Prostate gland (tissue), 2 donors: ENCODE measurements at regions not wholly inside any gene's neighbourhood (a gene's known extent, or its start where the extent isn't known, plus 50 kb on each side); places are given as distances from the start of the nearest gene placed in this dataset.

Experiments used
- DNase-seq: peaks from one replicate; pipeline ENCODE4 v3.0.0-alpha.2; 2019; ENCODE audit warnings: low spot score
- H3K27ac ChIP-seq, 2 donors: fragments of 200-600 bp; sonication (generic); 2 replicates each; pipeline ENCODE4 v1.5.1; 2017 to 2019
- H3K27me3 ChIP-seq: fragments of 200-600 bp; sonication (generic); replicated peaks from 2 replicates; pipeline ENCODE4 v1.5.1; 2019; ENCODE audit not compliant: insufficient read depth
- H3K36me3 ChIP-seq, 2 donors: fragments of 200-600 bp; sonication (generic); 1 replicate in 1 of 2; 2 replicates in 1 of 2; pipeline versions ENCODE4 v1.5.1 to v1.8.1; 2017 to 2019
- H3K4me1 ChIP-seq: fragments of 200-600 bp; sonication (generic); replicated peaks from 2 replicates; pipeline ENCODE4 v1.5.1; 2019
- H3K4me3 ChIP-seq, 2 donors: fragments of 200-600 bp; sonication (generic); 2 replicates each; pipeline ENCODE4 v1.5.1; 2017 to 2019
- H3K9me3 ChIP-seq: fragments of 200-600 bp; sonication (generic); 2 replicates; pipeline ENCODE4 v1.5.1; 2017
- POLR2A ChIP-seq: fragments of 450-650 bp; IDR thresholded peaks from one replicate; pipeline ENCODE4 v1.6.1; 2016; ENCODE audit warnings: antibody characterized with exemption, mild to moderate bottlenecking
- POLR2AphosphoS5 ChIP-seq: sonication (generic); formaldehyde crosslinking; IDR thresholded peaks from one replicate; pipeline ENCODE4 v1.6.1; 2017; ENCODE audit warnings: antibody characterized with exemption
- WGBS: methylation state at CpG from one replicate; pipeline ENCODE4 v1.1.5; 2018; 5-methylcytosine and 5-hydroxymethylcytosine counted together
- intact Hi-C: fragments of 100-400 bp; cut with DNase I; formaldehyde crosslinking; loops from one replicate; pipeline ENCODE4 v1.14.2; 2022
- TF ChIP-seq, protein P1 (sequence below), 4 experiments: fragments of 200-600 bp in 2 of 4; fragments of 450-650 bp in 2 of 4; sonication (generic) in 2 of 4; IDR thresholded peaks; 1 replicate in 3 of 4; 2 replicates in 1 of 4; pipeline ENCODE4 v1.5.1; 2016 to 2019; ENCODE audit warnings: antibody characterized with exemption in 4 of 4, mild to moderate bottlenecking in 2 of 4, moderate library complexity in 2 of 4

DNA sequence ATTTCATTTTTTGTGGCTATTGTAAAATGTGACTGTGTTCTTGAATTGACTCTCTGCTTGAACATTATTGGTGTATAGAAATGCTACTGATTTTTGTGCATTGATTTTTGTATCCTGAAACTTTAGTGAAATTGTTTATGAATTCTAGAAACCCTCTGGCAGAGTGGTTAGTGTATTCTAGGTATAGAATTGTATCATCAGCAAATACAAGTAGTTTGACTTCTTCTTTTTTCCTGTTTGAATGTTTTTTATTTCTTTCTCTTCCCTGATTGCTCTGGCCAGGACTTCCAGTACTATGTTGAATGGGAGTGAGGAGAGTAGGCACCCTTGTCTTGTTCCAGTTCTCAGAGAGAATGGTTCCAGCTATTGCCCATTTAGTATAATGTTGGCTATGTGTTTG lies 88.8 kb upstream of the HMHB1 start:
- no peak for DNase-seq
- TF ChIP-seq POLR2A, result no peak
- TF ChIP-seq, protein P1, sequence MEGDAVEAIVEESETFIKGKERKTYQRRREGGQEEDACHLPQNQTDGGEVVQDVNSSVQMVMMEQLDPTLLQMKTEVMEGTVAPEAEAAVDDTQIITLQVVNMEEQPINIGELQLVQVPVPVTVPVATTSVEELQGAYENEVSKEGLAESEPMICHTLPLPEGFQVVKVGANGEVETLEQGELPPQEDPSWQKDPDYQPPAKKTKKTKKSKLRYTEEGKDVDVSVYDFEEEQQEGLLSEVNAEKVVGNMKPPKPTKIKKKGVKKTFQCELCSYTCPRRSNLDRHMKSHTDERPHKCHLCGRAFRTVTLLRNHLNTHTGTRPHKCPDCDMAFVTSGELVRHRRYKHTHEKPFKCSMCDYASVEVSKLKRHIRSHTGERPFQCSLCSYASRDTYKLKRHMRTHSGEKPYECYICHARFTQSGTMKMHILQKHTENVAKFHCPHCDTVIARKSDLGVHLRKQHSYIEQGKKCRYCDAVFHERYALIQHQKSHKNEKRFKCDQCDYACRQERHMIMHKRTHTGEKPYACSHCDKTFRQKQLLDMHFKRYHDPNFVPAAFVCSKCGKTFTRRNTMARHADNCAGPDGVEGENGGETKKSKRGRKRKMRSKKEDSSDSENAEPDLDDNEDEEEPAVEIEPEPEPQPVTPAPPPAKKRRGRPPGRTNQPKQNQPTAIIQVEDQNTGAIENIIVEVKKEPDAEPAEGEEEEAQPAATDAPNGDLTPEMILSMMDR (IDR thresholded peaks at IDR 0.05), result no peak
- TF ChIP-seq POLR2AphosphoS5, result no peak
- no peaks in the 10 kb centered on the region for H3K9me3 ChIP-seq
- H3K4me3 ChIP-seq, result no peak overlapping the region
- no peaks in the 10 kb centered on the region for H3K36me3 ChIP-seq
- H3K27ac ChIP-seq, result no peak overlapping the region
- intact Hi-C loops, result no loop called here
- no peaks in the 10 kb centered on the region for H3K4me1 ChIP-seq
- no peaks in the 10 kb centered on the region for H3K27me3 ChIP-seq

DNA sequence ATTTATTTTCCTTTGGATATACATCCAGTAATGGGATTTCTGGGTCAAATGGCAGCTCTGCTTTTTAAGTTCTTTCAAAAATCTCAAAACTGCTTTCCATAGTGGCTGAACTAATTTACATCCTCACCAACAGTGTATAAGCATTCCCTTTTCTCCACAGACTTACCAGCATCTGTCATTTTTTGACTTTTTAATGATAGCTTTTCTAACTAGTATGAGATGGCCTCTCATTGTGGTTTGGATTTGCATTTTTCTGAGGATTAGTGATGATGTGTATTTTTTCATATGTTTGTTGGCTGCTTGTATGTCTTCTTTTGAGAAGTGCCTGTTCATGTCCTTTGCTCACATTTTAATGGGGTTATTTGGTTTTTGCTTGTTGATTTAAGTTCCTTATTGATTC lies 90.0 kb upstream of the HMHB1 start:
- DNase-seq, result no peak
- Histone ChIP-seq H3K27ac (no peak overlapping the region), H3K4me3 (no peak overlapping the region), H3K27me3 (no peaks in the 10 kb centered on the region), H3K36me3 (no peaks in the 10 kb centered on the region), H3K9me3 (no peaks in the 10 kb centered on the region), H3K4me1 (no peaks in the 10 kb centered on the region)
- intact Hi-C loops, result no loop called here
- TF ChIP-seq, protein P1 (IDR thresholded peaks at IDR 0.05), result no peak
- no peak for TF ChIP-seq POLR2AphosphoS5
- TF ChIP-seq POLR2A, result no peak

DNA sequence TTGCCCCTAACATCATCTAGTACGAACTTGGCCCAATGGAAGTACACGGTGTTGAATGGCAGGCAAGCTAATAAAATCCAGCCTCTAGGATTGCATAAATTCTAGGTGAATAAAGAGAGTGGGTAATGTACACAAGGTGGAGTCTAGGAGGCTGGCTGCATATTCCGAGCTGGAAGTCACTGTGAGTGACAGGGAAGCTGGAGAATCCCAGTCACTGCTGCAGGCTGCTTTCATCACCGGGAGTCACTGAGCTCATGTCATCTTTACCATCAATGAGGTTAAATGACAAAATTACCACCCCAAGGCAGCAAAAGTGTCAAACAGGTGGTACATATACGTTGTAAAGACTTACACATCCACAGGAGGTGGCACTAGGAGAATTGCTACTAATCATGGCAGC lies 91.3 kb upstream of the HMHB1 start:
- no peak for DNase-seq
- WGBS, result 70% methylated on average over 5 of the region's 5 CpGs
- TF ChIP-seq POLR2AphosphoS5, result no peak
- TF ChIP-seq, protein P1 (IDR thresholded peaks at IDR 0.05), result no peak
- TF ChIP-seq POLR2A, result no peak
- H3K4me1 ChIP-seq, result no peaks in the 10 kb centered on the region
- H3K4me3 ChIP-seq, result no peak overlapping the region
- no peak overlapping the region for H3K27ac ChIP-seq
- intact Hi-C loops, result no loop called here
- no peaks in the 10 kb centered on the region for H3K27me3 ChIP-seq
- no peaks in the 10 kb centered on the region for H3K36me3 ChIP-seq
- no peaks in the 10 kb centered on the region for H3K9me3 ChIP-seq

DNA sequence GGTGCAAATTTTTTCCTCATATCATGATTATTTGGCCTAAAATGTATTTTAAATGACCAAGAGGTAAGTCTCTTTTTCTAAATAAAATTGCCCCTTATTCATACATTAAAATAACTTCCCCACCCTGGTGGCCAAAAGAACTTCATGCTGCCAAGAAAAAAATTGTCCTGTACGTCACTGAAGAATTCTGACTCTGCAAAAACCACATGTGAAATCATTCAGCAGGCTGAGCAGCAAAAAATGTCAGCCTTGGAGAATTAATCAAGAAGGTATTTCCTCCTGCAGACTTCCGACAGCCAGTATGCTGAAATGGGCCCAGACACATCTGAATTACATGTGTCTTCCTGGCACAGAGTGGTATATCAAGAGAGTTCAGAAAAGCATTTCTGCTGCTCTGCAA lies 94.6 kb upstream of the HMHB1 start:
- no peak overlapping the region for H3K27ac ChIP-seq
- TF ChIP-seq, protein P1 (IDR thresholded peaks at IDR 0.05), result no peak
- no peak for TF ChIP-seq POLR2A
- TF ChIP-seq POLR2AphosphoS5, result no peak
- WGBS, result 50% methylated on average over 2 of the region's 2 CpGs
- no peaks in the 10 kb centered on the region for H3K4me1 ChIP-seq
- no peaks in the 10 kb centered on the region for H3K27me3 ChIP-seq
- no peak for DNase-seq
- H3K9me3 ChIP-seq, result no peaks in the 10 kb centered on the region
- intact Hi-C loops, result no loop called here
- H3K36me3 ChIP-seq, result no peaks in the 10 kb centered on the region
- H3K4me3 ChIP-seq, result no peak overlapping the region

DNA sequence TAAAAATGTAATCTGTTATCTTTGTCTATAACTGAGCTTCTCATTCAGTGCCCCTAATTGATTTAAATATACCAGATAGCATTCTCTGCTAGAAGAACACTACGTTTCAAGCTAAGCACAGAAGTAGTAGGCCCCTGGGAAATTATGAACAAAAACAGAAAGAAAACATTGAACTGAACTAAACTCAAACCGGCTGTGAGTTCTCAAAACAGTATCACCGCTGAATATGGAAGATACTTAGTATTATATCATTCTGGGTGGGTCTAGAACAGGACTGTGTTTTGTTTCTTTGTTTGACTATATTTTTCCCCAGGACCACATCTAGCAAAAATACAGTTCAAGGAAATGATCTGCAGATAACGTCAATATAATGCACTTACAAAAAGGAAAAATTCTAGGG lies 95.1 kb upstream of the HMHB1 start:
- no peaks in the 10 kb centered on the region for H3K4me1 ChIP-seq
- no peaks in the 10 kb centered on the region for H3K27me3 ChIP-seq
- no peak overlapping the region for H3K4me3 ChIP-seq
- TF ChIP-seq, protein P1 (IDR thresholded peaks at IDR 0.05), result no peak
- TF ChIP-seq POLR2A (no peak), POLR2AphosphoS5 (no peak)
- intact Hi-C loops, result no loop called here
- DNase-seq, result no peak
- WGBS, result 72% methylated on average over 4 of the region's 4 CpGs
- H3K9me3 ChIP-seq, result no peaks in the 10 kb centered on the region
- H3K36me3 ChIP-seq, result no peaks in the 10 kb centered on the region
- no peak overlapping the region for H3K27ac ChIP-seq
